ENCODE measurements at regions not wholly inside any gene's neighbourhood (a gene's known extent, or its start where the extent isn't known, plus 50 kb on each side); places are given as distances from the start of the nearest gene placed in this dataset.

GRCh38 chr12:97267166-97267565 lies 195.4 kb upstream of the RMST start:
- TF ChIP-seq SIN3A (IDR thresholded peaks at IDR 0.05; ENCODE audit: low read depth) (no peak), CTCF (IDR thresholded peaks at IDR 0.05 in 2 of 3, conservative IDR thresholded peaks at IDR 0.05 in 1 of 3; ENCODE audit: borderline replicate concordance in 1 of 3, insufficient read depth in 1 of 3, low read depth in 2 of 3, low read length in 2 of 3) (no peak), CEBPB (IDR thresholded peaks at IDR 0.05; ENCODE audit: low read depth) (no peak), REST (IDR thresholded peaks at IDR 0.05; ENCODE audit: low read depth) (no peak), JUND (IDR thresholded peaks at IDR 0.05) (no peak)

Data from HCT116 (cell line).